ENCODE measurements at regions not wholly inside any gene's neighbourhood (a gene's known extent, or its start where the extent isn't known, plus 50 kb on each side); places are given as distances from the start of the nearest gene placed in this dataset.

GRCh38 chr16:65315081-65315780 lies 193.4 kb upstream of the CDH11 start:
- TF ChIP-seq CTCF (IDR thresholded peaks at IDR 0.05) (no peak), POLR2A (IDR thresholded peaks at IDR 0.05) (no peak)
